Neuronal stem cell (in vitro differentiated cells): ENCODE measurements at regions not wholly inside any gene's neighbourhood (a gene's known extent, or its start where the extent isn't known, plus 50 kb on each side); places are given as distances from the start of the nearest gene placed in this dataset.

Experiments used
- DNase-seq: peaks from one replicate; pipeline ENCODE4 v3.0.0-alpha.2; 2013; ENCODE audit warnings: low spot score
- H2AFZ ChIP-seq: one replicate; pipeline ENCODE4 v1.6.1; 2013; ENCODE audit warnings: mild to moderate bottlenecking, low read length, inconsistent platforms
- H2AK5ac ChIP-seq: 2 replicates; pipeline ENCODE4 v1.6.1; 2013; ENCODE audit warnings: low read depth, mild to moderate bottlenecking, inconsistent platforms, low read length, moderate library complexity, mixed read lengths
- H2BK120ac ChIP-seq: 2 replicates; pipeline ENCODE4 v1.6.1; 2013; ENCODE audit warnings: low read depth, mild to moderate bottlenecking, inconsistent platforms, low read length, moderate library complexity, mixed read lengths
- H2BK12ac ChIP-seq: one replicate; pipeline ENCODE4 v1.6.1; 2013; ENCODE audit warnings: low read length, inconsistent platforms
- H2BK15ac ChIP-seq: 2 replicates; pipeline ENCODE4 v1.6.1; 2013; ENCODE audit warnings: mild to moderate bottlenecking, low read length, inconsistent platforms, mixed read lengths
- H2BK5ac ChIP-seq: one replicate; pipeline ENCODE4 v1.6.1; 2013; ENCODE audit warnings: inconsistent platforms, mild to moderate bottlenecking, low read length, moderate library complexity
- H3K14ac ChIP-seq: one replicate; pipeline ENCODE4 v1.6.1; 2013; ENCODE audit warnings: low read length, inconsistent platforms
- H3K18ac ChIP-seq: 2 replicates; pipeline ENCODE4 v1.6.1; 2013; ENCODE audit warnings: low read length, inconsistent platforms
- H3K23ac ChIP-seq: 2 replicates; pipeline ENCODE4 v1.6.1; 2013; ENCODE audit warnings: low read depth, mild to moderate bottlenecking, mixed read lengths, low read length, inconsistent platforms; ENCODE audit not compliant: poor library complexity
- H3K27ac ChIP-seq: replicated peaks from 3 replicates; pipeline ENCODE4 v1.5.1; 2013; ENCODE audit warnings: low read length, inconsistent platforms
- H3K27me3 ChIP-seq, 3 experiments: 2 replicates each; pipeline ENCODE4 v1.6.1; 2013; ENCODE audit warnings: low read length in 3 of 3, mild to moderate bottlenecking in 2 of 3, inconsistent platforms in 1 of 3, low read depth in 1 of 3, mixed read lengths in 1 of 3, moderate library complexity in 1 of 3; ENCODE audit not compliant: control insufficient read depth in 3 of 3, insufficient read depth in 3 of 3
- H3K36me3 ChIP-seq, 2 donors: replicated peaks in 1 of 2; 2 replicates each; pipeline ENCODE4 v1.6.1; 2013; ENCODE audit warnings: low read length in 2 of 2; ENCODE audit not compliant: control insufficient read depth in 2 of 2, insufficient read depth in 2 of 2
- H3K4ac ChIP-seq: 2 replicates; pipeline ENCODE4 v1.6.1; 2013; ENCODE audit warnings: inconsistent platforms, mild to moderate bottlenecking, low read length, moderate library complexity
- H3K4me1 ChIP-seq, 2 donors: 1 replicate in 1 of 2; 2 replicates in 1 of 2; pipeline ENCODE4 v1.6.1; 2013; ENCODE audit warnings: low read length in 2 of 2, low read depth in 1 of 2; ENCODE audit not compliant: control insufficient read depth in 2 of 2, insufficient read depth in 1 of 2
- H3K4me2 ChIP-seq: one replicate; pipeline ENCODE4 v1.6.1; 2013; ENCODE audit warnings: mild to moderate bottlenecking, low read length, inconsistent platforms; ENCODE audit not compliant: insufficient read depth, poor library complexity, severe bottlenecking
- H3K4me3 ChIP-seq, 2 donors: 2 replicates each; pipeline ENCODE4 v1.5.1; 2013; ENCODE audit warnings: low read length in 2 of 2, mild to moderate bottlenecking in 2 of 2, inconsistent platforms in 1 of 2, moderate library complexity in 1 of 2
- H3K79me1 ChIP-seq: one replicate; pipeline ENCODE4 v1.6.1; 2013; ENCODE audit warnings: low read depth, mild to moderate bottlenecking, inconsistent platforms, low read length, moderate library complexity
- H3K9ac ChIP-seq: one replicate; pipeline ENCODE4 v1.6.1; 2013; ENCODE audit warnings: mild to moderate bottlenecking, low read depth, low read length, inconsistent platforms; ENCODE audit not compliant: poor library complexity
- H3K9me3 ChIP-seq, 2 donors: replicated peaks in 1 of 2; 2 replicates each; pipeline versions ENCODE3 to v1.6.1; 2013; ENCODE audit warnings: low read length in 2 of 2, mild to moderate bottlenecking in 2 of 2, inconsistent platforms in 1 of 2, low read depth in 1 of 2, mixed read lengths in 1 of 2, moderate library complexity in 1 of 2; ENCODE audit not compliant: control insufficient read depth in 2 of 2, insufficient read depth in 1 of 2
- H4K8ac ChIP-seq: one replicate; pipeline ENCODE4 v1.6.1; 2013; ENCODE audit warnings: low read depth, mild to moderate bottlenecking, inconsistent platforms, low read length, moderate library complexity
- H4K91ac ChIP-seq: one replicate; pipeline ENCODE4 v1.6.1; 2013; ENCODE audit warnings: low read length, low read depth, mild to moderate bottlenecking, inconsistent platforms; ENCODE audit not compliant: poor library complexity
- WGBS, 2 donors: extraction: QIAGEN DNeasy Blood & Tissue Kit; methylation state at CpG; one replicate each; pipeline ENCODE4 v1.1.7; 2013; ENCODE audit warnings: missing lambda C conversion rate in 2 of 2, mixed read lengths in 1 of 2; ENCODE audit not compliant: insufficient read length in 2 of 2, insufficient replicate concordance in 1 of 2; ENCODE audit errors: extremely low coverage in 2 of 2; 5-methylcytosine and 5-hydroxymethylcytosine counted together

DNA sequence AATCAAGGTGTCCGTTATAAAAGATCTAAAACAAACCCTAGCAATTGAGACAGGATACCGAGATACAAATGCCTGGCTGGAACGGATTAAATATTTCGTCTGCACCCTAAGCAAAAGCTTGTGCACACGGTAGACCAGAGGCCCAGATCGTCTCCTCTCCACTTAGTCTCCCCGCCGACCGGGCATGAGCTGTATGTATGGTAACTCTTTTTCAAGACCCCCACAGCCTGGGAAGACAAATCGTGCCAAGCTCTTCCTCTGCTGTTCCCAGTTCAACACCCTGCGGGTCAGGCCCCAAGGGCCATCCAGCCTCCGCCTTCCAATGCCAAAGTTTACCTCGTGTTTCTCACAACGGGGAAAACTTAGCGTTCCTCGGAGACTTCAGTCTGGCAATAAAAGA, 285.7 kb upstream of the GALNT17 start:
- Histone ChIP-seq H2BK15ac (no peak overlapping the region), H3K23ac (no peak overlapping the region), H3K9me3 (peaks cover 9 to 11% of the 10 kb centered on the region in 2 donors), H3K4me1 (no peaks in the 10 kb centered on the region), H3K18ac (no peak overlapping the region), H3K4me3 (no peak overlapping the region), H2AK5ac (no peak overlapping the region), H2BK5ac (no peak overlapping the region), H3K79me1 (no peaks in the 10 kb centered on the region), H3K4me2 (no peak overlapping the region), H2AFZ (no peak overlapping the region), H4K91ac (no peak overlapping the region), H3K27ac (no peak overlapping the region), H2BK12ac (no peak overlapping the region), H2BK120ac (no peak overlapping the region), H3K36me3 (no peaks in the 10 kb centered on the region), H3K14ac (no peak overlapping the region), H3K27me3 (no peaks in the 10 kb centered on the region), H3K9ac (no peak overlapping the region), H4K8ac (no peak overlapping the region), H3K4ac (no peak overlapping the region)
- no peak for DNase-seq
- no CpG with 5 or more reads among the region's 16 CpGs for WGBS, 2 donors

DNA sequence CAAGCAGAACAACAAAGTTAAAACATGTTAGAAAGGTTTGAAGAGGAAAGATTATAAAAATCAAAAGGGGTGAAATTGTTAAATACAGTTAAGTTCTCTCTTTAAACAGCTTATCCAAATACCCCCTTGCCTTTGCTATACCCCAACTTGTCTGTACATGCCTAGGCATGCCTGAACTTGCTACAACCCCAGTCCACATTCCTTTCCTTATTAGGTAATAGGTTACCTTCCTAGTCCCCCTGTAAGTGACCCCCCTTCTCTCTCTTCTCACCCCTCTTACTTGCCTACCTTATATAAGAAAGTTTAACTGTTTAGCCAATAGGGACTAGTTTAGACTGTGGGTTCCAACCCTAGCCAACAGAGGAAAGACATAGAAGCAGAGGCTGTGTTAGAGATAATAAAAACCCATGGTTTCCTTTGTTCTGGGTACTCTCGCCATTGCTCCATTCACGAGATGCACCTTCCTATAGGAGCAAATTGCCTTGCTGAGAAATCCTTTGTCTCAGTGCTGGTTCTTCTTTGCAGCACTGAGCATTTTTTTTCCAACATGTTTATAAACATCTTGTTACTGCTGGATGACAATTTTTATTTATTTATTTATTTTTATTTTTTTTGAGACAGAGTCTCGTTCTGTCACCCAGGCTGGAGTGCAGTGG, 282.2 kb upstream of the GALNT17 start:
- WGBS, 2 donors = no CpG with 5 or more reads among the region's 3 CpGs
- no peak for DNase-seq
- Histone ChIP-seq H3K79me1 (no peaks in the 10 kb centered on the region), H2BK120ac (no peak overlapping the region), H3K4ac (no peak overlapping the region), H3K23ac (no peak overlapping the region), H3K27me3 (no peaks in the 10 kb centered on the region), H2BK15ac (no peak overlapping the region), H2BK12ac (no peak overlapping the region), H3K14ac (no peak overlapping the region), H3K9me3 (peaks cover 10 to 11% of the 10 kb centered on the region in 2 donors), H2BK5ac (no peak overlapping the region), H2AFZ (no peak overlapping the region), H3K4me3 (no peak overlapping the region), H4K91ac (no peak overlapping the region), H2AK5ac (no peak overlapping the region), H3K4me1 (no peaks in the 10 kb centered on the region), H3K9ac (no peak overlapping the region), H3K36me3 (no peaks in the 10 kb centered on the region), H3K18ac (no peak overlapping the region), H4K8ac (no peak overlapping the region), H3K27ac (no peak overlapping the region), H3K4me2 (no peak overlapping the region)

- H2AFZ ChIP-seq = peak overlapping the region; percentile 43
- no CpG with 5 or more reads among the region's 1 CpG for WGBS, 2 donors
- no peak overlapping the region for H3K18ac ChIP-seq
- H3K14ac ChIP-seq = no peak overlapping the region
- no peak overlapping the region for H3K9ac ChIP-seq
- no peak overlapping the region for H2BK5ac ChIP-seq
- no peak for DNase-seq
- H2BK120ac ChIP-seq = no peak overlapping the region
- no peak overlapping the region for H2BK15ac ChIP-seq
- H3K79me1 ChIP-seq = no peaks in the 10 kb centered on the region
- no peak overlapping the region for H3K4ac ChIP-seq
- H4K91ac ChIP-seq = no peak overlapping the region
- H3K9me3 ChIP-seq = peaks cover 2 to 5% of the 10 kb centered on the region in 2 donors
- no peak overlapping the region for H2BK12ac ChIP-seq
- no peaks in the 10 kb centered on the region for H3K27me3 ChIP-seq
- H3K23ac ChIP-seq = no peak overlapping the region
- no peaks in the 10 kb centered on the region for H3K36me3 ChIP-seq
- H2AK5ac ChIP-seq = no peak overlapping the region
- no peaks in the 10 kb centered on the region for H3K4me1 ChIP-seq
- H3K4me2 ChIP-seq = no peak overlapping the region
- H3K4me3 ChIP-seq = no peak overlapping the region
- H3K27ac ChIP-seq = no peak overlapping the region
- no peak overlapping the region for H4K8ac ChIP-seq
Measured at GRCh38 chr7:70855373-70855772, 276.6 kb upstream of the GALNT17 start.

DNA sequence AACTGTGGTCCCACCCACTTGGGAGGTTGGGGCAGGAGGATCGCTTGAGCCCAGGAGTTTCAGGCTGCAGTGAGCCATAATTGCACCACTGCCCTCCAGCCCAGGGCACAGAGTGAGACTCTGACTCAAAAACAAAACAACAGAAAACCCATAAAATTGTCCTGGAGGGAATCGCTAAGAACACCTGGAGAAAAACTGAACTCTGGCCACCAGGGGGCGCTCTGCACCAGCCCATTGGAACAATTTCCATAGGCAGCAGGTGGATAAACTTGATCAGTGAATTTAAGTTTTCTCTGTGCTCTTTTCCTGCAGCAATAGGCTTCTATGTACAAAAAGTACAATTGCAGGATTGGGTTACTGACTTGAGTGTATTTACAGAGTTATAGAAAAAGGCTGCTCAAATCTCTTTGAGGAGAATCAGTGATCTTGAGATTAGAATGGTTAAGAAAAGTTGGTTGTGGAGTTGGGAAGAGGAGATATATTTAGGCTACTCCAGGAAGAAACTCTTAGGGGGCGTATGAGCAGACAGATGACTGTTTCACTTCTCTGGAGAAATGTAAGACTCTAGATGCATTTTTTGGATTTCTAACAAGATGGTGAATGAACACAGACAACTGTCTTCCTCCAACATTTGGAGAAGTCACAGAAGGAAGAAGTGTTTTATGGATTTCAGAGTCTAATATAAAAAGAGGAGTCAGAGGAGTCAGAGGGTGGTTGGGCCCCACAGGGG, 274.9 kb upstream of the GALNT17 start:
- DNase-seq = peak; percentile 76
- H3K18ac ChIP-seq = no peak overlapping the region

More for the DNA sequence above, 274.9 kb upstream of the GALNT17 start:
- Histone ChIP-seq H2AK5ac (no peak overlapping the region), H3K36me3 (no peaks in the 10 kb centered on the region), H3K27me3 (no peaks in the 10 kb centered on the region), H2BK15ac (no peak overlapping the region), H3K9ac (no peak overlapping the region), H3K14ac (no peak overlapping the region), H3K4me2 (no peak overlapping the region), H3K9me3 (no peaks in the 10 kb centered on the region), H2BK5ac (no peak overlapping the region), H4K8ac (no peak overlapping the region), H3K4me1 (no peaks in the 10 kb centered on the region), H3K4me3 (no peak overlapping the region), H3K4ac (no peak overlapping the region), H3K23ac (no peak overlapping the region), H3K27ac (no peak overlapping the region), H3K79me1 (no peaks in the 10 kb centered on the region), H2BK12ac (no peak overlapping the region), H2AFZ (no peak overlapping the region), H4K91ac (no peak overlapping the region), H2BK120ac (no peak overlapping the region)
- WGBS, 2 donors = no CpG with 5 or more reads among the region's 4 CpGs
